Upper lobe of left lung (tissue), 4 donors: ENCODE measurements at regions not wholly inside any gene's neighbourhood (a gene's known extent, or its start where the extent isn't known, plus 50 kb on each side); places are given as distances from the start of the nearest gene placed in this dataset.

Experiments used
- EP300 ChIP-seq, 4 donors: sonication (generic); formaldehyde crosslinking; IDR thresholded peaks; one replicate each; pipeline ENCODE4 v1.5.1; 2017; ENCODE audit warnings: antibody characterized with exemption in 4 of 4, control low read depth in 2 of 4
- POLR2A ChIP-seq, 4 donors: fragments of 450-650 bp; IDR thresholded peaks; one replicate each; pipeline ENCODE4 v1.5.1; 2016 to 2017; ENCODE audit warnings: antibody characterized with exemption in 4 of 4, mild to moderate bottlenecking in 2 of 4
- POLR2AphosphoS5 ChIP-seq, 2 donors: sonication (generic); formaldehyde crosslinking; IDR thresholded peaks; one replicate each; pipeline ENCODE4 v1.5.1; 2017; ENCODE audit warnings: antibody characterized with exemption in 2 of 2
- TF ChIP-seq, protein P1 (sequence below), 6 experiments: fragments of 450-650 bp in 4 of 6; fragments of 200-600 bp in 2 of 6; sonication (generic) in 2 of 6; IDR thresholded peaks; one replicate each; pipeline ENCODE4 v1.5.1; 2016 to 2019; ENCODE audit warnings: antibody characterized with exemption in 6 of 6

DNA sequence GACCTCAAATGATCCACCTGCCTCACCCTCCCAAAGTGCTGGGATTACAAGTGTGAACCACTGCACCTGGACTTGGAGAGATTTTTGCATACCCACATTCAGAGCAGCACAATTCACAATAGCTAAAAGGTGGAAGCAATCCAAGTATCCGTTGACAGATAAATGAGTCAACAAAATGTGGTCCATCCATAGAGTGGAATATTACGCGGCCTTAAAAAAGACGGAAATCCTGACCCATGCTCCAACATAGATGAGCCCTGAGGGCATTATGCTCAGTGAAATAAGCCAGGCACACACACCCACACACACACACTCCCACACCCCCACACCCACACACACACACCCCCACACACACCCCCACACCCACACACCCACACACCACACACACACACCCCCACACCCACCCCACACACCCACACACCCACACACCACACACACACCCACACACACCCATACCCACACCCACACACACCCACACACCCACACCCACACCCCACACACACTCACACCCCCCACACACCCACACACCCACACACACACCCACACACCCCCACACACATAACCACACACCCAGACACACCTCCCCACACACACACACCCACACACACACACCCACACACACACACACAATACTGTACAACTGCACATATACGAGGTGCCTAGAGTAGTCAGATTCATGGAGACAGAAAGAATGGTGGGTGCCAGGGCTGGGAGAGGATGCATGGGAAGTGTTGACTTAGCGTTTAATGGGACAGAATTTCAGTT, 124.7 kb downstream of the FOXL1 start:
- TF ChIP-seq, protein P1, sequence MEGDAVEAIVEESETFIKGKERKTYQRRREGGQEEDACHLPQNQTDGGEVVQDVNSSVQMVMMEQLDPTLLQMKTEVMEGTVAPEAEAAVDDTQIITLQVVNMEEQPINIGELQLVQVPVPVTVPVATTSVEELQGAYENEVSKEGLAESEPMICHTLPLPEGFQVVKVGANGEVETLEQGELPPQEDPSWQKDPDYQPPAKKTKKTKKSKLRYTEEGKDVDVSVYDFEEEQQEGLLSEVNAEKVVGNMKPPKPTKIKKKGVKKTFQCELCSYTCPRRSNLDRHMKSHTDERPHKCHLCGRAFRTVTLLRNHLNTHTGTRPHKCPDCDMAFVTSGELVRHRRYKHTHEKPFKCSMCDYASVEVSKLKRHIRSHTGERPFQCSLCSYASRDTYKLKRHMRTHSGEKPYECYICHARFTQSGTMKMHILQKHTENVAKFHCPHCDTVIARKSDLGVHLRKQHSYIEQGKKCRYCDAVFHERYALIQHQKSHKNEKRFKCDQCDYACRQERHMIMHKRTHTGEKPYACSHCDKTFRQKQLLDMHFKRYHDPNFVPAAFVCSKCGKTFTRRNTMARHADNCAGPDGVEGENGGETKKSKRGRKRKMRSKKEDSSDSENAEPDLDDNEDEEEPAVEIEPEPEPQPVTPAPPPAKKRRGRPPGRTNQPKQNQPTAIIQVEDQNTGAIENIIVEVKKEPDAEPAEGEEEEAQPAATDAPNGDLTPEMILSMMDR (IDR thresholded peaks at IDR 0.05), result no peak
- TF ChIP-seq EP300 (IDR thresholded peaks at IDR 0.05) (no peak), POLR2A (IDR thresholded peaks at IDR 0.05) (no peak), POLR2AphosphoS5 (IDR thresholded peaks at IDR 0.05) (no peak)
